ENCODE measurements at regions not wholly inside any gene's neighbourhood (a gene's known extent, or its start where the extent isn't known, plus 50 kb on each side); places are given as distances from the start of the nearest gene placed in this dataset.

GRCh38 chr12:111224186-111225066, 144.5 kb downstream of the PHETA1 start:
- no peaks in the 10 kb centered on the region for H3K9me3 ChIP-seq
- TF ChIP-seq CTCF (IDR thresholded peaks at IDR 0.05) (no peak), POLR2A (IDR thresholded peaks at IDR 0.05) (no peak), EP300 (IDR thresholded peaks at IDR 0.05; ENCODE audit: low read depth) (no peak), POLR2AphosphoS5 (IDR thresholded peaks at IDR 0.05) (no peak)
- DNase-seq, result no peak
- WGBS, 2 donors (ENCODE audit: low coverage in 1 of 2), result 33 to 86% methylated on average over 4 to 14 of the region's 14 CpGs
- H3K4me3 ChIP-seq, result no peak overlapping the region
- no peaks in the 10 kb centered on the region for H3K4me1 ChIP-seq
- intact Hi-C loops (cut with DNase I; ENCODE audit: low total_unique reads), result no loop called here
- in situ Hi-C loops (cut with MboI; ENCODE audit: low pct_ligation_motif_present in 1 of 4, low pct_unique_long_range_greater_than_20kb in 1 of 4, low sequenced_read_pairs in 3 of 4), result no loop called here
- H3K27ac ChIP-seq, result no peak overlapping the region
- H3K27me3 ChIP-seq, result no peaks in the 10 kb centered on the region
- H3K36me3 ChIP-seq, result no peaks in the 10 kb centered on the region

GRCh38 chr12:111222523-111222922, 146.4 kb downstream of the PHETA1 start:
- 70% methylated on average over 4 of the region's 4 CpGs; no CpG with 5 or more reads in 1 of the 2 donors for WGBS, 2 donors (ENCODE audit: low coverage in 1 of 2)
- H3K36me3 ChIP-seq, result no peaks in the 10 kb centered on the region
- no peak overlapping the region for H3K4me3 ChIP-seq
- intact Hi-C loops (cut with DNase I; ENCODE audit: low total_unique reads), result no loop called here
- in situ Hi-C loops (cut with MboI; ENCODE audit: low pct_ligation_motif_present in 1 of 4, low pct_unique_long_range_greater_than_20kb in 1 of 4, low sequenced_read_pairs in 3 of 4), result no loop called here
- no peak for DNase-seq
- H3K9me3 ChIP-seq, result no peaks in the 10 kb centered on the region
- H3K4me1 ChIP-seq, result no peaks in the 10 kb centered on the region
- peaks cover 10% of the 10 kb centered on the region for H3K27me3 ChIP-seq
- H3K27ac ChIP-seq, result no peak overlapping the region
- no peak for TF ChIP-seq POLR2AphosphoS5 (IDR thresholded peaks at IDR 0.05)
- TF ChIP-seq POLR2A (IDR thresholded peaks at IDR 0.05), result no peak
- no peak for TF ChIP-seq EP300 (IDR thresholded peaks at IDR 0.05; ENCODE audit: low read depth)
- TF ChIP-seq CTCF (IDR thresholded peaks at IDR 0.05), result no peak

- Histone ChIP-seq H3K4me3 (no peak overlapping the region), H3K36me3 (no peaks in the 10 kb centered on the region), H3K9me3 (no peaks in the 10 kb centered on the region), H3K27ac (no peak overlapping the region), H3K4me1 (no peaks in the 10 kb centered on the region), H3K27me3 (peaks cover 15% of the 10 kb centered on the region)
- no peak for TF ChIP-seq POLR2A (IDR thresholded peaks at IDR 0.05)
- TF ChIP-seq CTCF (IDR thresholded peaks at IDR 0.05), result no peak
- TF ChIP-seq EP300 (IDR thresholded peaks at IDR 0.05; ENCODE audit: low read depth), result no peak
- no peak for TF ChIP-seq POLR2AphosphoS5 (IDR thresholded peaks at IDR 0.05)
- no peak for DNase-seq
- WGBS, 2 donors (ENCODE audit: low coverage in 1 of 2), result 79 to 86% methylated on average over 6 of the region's 6 CpGs
- in situ Hi-C loops (cut with MboI; ENCODE audit: low pct_ligation_motif_present in 1 of 4, low pct_unique_long_range_greater_than_20kb in 1 of 4, low sequenced_read_pairs in 3 of 4) (no loop called here), intact Hi-C loops (cut with DNase I; ENCODE audit: low total_unique reads) (no loop called here)
Observed at GRCh38 chr12:111222027-111222414, 146.9 kb downstream of the PHETA1 start.

- WGBS, 2 donors (ENCODE audit: low coverage in 1 of 2), result 68 to 73% methylated on average over 13 to 14 of the region's 14 CpGs
- no peak for DNase-seq
- peaks cover 19% of the 10 kb centered on the region for H3K27me3 ChIP-seq
- no peaks in the 10 kb centered on the region for H3K36me3 ChIP-seq
- no peak for TF ChIP-seq POLR2A (IDR thresholded peaks at IDR 0.05)
- TF ChIP-seq CTCF (IDR thresholded peaks at IDR 0.05), result no peak
- no peak for TF ChIP-seq POLR2AphosphoS5 (IDR thresholded peaks at IDR 0.05)
- no peak for TF ChIP-seq EP300 (IDR thresholded peaks at IDR 0.05; ENCODE audit: low read depth)
- no peak overlapping the region for H3K27ac ChIP-seq
- no peaks in the 10 kb centered on the region for H3K9me3 ChIP-seq
- H3K4me1 ChIP-seq, result no peaks in the 10 kb centered on the region
- intact Hi-C loops (cut with DNase I; ENCODE audit: low total_unique reads), result no loop called here
- in situ Hi-C loops (cut with MboI; ENCODE audit: low pct_ligation_motif_present in 1 of 4, low pct_unique_long_range_greater_than_20kb in 1 of 4, low sequenced_read_pairs in 3 of 4), result no loop called here
- no peak overlapping the region for H3K4me3 ChIP-seq
Observed at GRCh38 chr12:111221062-111222026, 147.6 kb downstream of the PHETA1 start.

All from transverse colon (tissue), 4 donors.